ENCODE measurements at regions not wholly inside any gene's neighbourhood (a gene's known extent, or its start where the extent isn't known, plus 50 kb on each side); places are given as distances from the start of the nearest gene placed in this dataset.

GRCh38 chr13:111539791-111540446, 219.5 kb downstream of the TEX29 start:
- no peak for DNase-seq (ENCODE audit: extremely low read depth, low read depth)
- TF ChIP-seq CTCF (IDR thresholded peaks at IDR 0.05; ENCODE audit: low read depth, low read length): no peak

GRCh38 chr13:111540486-111540885, 220.0 kb downstream of the TEX29 start:
- no peak for DNase-seq (ENCODE audit: extremely low read depth, low read depth)
- no peak for TF ChIP-seq CTCF (IDR thresholded peaks at IDR 0.05; ENCODE audit: low read depth, low read length)

GRCh38 chr13:111541345-111541744, 220.9 kb downstream of the TEX29 start:
- TF ChIP-seq CTCF (IDR thresholded peaks at IDR 0.05; ENCODE audit: low read depth, low read length): no peak
- DNase-seq (ENCODE audit: extremely low read depth, low read depth): no peak

GRCh38 chr13:111541752-111542529, 221.5 kb downstream of the TEX29 start:
- DNase-seq (ENCODE audit: extremely low read depth, low read depth): no peak
- no peak for TF ChIP-seq CTCF (IDR thresholded peaks at IDR 0.05; ENCODE audit: low read depth, low read length)

- DNase-seq (ENCODE audit: extremely low read depth, low read depth): no peak
- no peak for TF ChIP-seq CTCF (IDR thresholded peaks at IDR 0.05; ENCODE audit: low read depth, low read length)
Measured at GRCh38 chr13:111542530-111543341, 222.3 kb downstream of the TEX29 start.

GRCh38 chr13:111546921-111547675, 226.7 kb downstream of the TEX29 start:
- TF ChIP-seq CTCF (IDR thresholded peaks at IDR 0.05; ENCODE audit: low read depth, low read length): no peak

More at GRCh38 chr13:111546921-111547675, 226.7 kb downstream of the TEX29 start:
- no peak for DNase-seq (ENCODE audit: extremely low read depth, low read depth)
